Activated CD8-positive, alpha-beta memory T cell treated with anti-CD3 and anti-CD28 coated beads for 48 hours (primary cell): ENCODE measurements at regions not wholly inside any gene's neighbourhood (a gene's known extent, or its start where the extent isn't known, plus 50 kb on each side); places are given as distances from the start of the nearest gene placed in this dataset.

Source experiments
- DNase-seq, 3 experiments: peaks; one replicate each; pipeline ENCODE4 v3.0.0-alpha.2; 2020; ENCODE audit warnings: low read depth in 2 of 3, low spot score in 2 of 3

GRCh38 chr4:1512738-1513660 lies 106.8 kb upstream of the NKX1-1 start:
- peak; percentile 11 to 20 (median 17) for DNase-seq

- no peak for DNase-seq
These were observed 106.0 kb upstream of the NKX1-1 start for GRCh38 chr4:1512051-1512737.

DNA sequence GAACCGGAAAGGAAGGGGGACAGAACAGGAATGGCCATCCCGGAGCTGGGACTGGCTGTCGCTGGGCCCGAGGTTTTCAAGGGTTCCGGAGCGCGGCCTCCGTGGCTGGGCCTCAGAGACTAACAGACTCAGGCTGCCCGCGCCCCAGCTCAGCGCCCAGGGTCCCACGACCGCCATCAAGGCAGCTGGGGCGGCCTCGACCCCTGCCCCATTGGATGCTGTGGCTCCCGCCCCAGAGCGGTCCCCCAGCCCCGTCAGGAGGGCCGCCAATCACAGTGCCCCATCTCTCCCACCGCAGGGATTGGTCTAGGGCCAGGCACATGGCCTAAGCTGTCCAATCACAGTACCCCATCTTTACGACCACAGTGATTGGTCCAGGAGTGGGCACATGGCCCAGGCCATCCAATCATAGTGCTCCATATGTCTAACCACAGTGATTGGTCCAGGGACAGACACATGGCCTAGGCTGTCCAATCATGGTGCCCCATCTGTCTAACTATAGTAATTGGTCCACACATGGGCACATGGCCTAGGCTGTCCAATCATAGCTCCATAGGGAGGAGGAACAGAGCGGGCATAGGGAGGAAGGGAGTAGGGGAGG lies 105.3 kb upstream of the NKX1-1 start:
- DNase-seq, result no peak

- DNase-seq, result no peak
These were observed 104.7 kb upstream of the NKX1-1 start for GRCh38 chr4:1510931-1511330.

DNA sequence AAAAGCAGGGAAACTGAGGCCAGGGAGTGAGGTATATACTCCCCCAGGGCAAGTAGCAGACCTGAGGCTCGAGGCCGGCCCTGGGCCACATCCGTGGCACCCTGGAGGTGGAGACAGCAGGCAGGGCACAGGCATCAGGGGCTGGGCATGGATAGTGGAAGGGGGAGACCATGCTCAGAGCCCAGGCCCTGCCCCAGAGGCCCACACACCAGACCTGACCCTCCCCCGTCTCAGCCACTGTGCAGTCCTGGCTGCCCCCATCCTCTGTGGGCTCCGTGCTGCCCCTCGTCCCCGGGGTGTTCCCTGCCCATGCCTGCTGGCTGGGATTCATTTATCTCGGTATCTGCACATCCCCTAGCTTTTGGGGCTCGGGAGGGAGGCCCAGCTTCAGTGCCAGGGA lies 103.1 kb upstream of the NKX1-1 start:
- no peak for DNase-seq

GRCh38 chr4:1508161-1509160 lies 102.2 kb upstream of the NKX1-1 start:
- DNase-seq, result no peak

GRCh38 chr4:1506956-1507721 lies 100.9 kb upstream of the NKX1-1 start:
- no peak for DNase-seq

DNA sequence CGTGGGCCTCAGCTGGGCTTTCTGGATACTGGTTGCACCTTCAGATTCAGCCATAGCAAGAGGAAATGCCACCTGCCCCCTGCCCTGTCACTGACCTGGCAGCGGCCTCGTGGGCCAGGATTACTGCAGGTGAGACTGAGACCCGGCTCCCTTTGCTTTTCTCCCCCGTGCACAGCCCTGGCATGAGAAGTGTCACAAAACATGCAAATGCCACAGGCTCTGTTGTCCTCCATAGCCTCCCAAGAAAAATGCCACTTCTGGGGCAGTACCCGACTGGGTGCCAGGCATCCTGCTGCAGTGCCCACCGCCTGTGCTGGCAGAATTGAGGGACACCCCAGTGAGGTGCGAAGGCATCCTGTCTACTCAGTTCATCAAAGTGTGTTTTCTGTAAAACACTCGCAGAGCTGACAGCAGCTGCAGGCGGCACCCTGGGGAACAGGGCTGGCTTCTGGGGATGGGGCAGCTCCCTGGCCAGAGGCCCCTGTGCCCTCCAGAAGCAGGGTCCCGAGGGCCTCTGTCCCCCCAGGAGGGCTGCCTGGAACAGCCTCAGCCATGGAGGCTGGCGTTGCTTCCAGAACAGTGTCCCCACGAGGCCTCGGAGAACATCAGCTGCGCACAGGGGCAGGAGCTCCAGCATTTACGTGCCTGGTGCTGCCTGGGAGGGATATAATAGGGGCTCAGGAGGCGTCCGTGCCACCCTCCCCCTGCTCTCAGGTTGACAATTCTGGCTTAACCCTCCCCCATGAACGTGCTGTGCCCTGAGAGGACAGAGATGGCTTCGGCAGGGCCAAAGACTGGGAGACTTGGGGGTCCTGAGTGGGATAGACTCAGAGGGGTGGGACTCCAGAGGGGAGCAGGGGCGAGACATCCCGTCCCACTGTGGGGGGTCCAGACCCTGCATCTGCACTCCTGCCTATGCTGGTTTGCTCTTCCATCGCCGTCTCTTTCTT lies 99.5 kb upstream of the NKX1-1 start:
- no peak for DNase-seq

GRCh38 chr4:1504595-1505500 lies 98.6 kb upstream of the NKX1-1 start:
- no peak for DNase-seq

GRCh38 chr4:1503583-1504471 lies 97.6 kb upstream of the NKX1-1 start:
- no peak for DNase-seq

- DNase-seq, result no peak
These were observed 96.7 kb upstream of the NKX1-1 start for GRCh38 chr4:1502976-1503375.

- DNase-seq, result no peak
These were observed 96.3 kb upstream of the NKX1-1 start for GRCh38 chr4:1502501-1502886.

DNA sequence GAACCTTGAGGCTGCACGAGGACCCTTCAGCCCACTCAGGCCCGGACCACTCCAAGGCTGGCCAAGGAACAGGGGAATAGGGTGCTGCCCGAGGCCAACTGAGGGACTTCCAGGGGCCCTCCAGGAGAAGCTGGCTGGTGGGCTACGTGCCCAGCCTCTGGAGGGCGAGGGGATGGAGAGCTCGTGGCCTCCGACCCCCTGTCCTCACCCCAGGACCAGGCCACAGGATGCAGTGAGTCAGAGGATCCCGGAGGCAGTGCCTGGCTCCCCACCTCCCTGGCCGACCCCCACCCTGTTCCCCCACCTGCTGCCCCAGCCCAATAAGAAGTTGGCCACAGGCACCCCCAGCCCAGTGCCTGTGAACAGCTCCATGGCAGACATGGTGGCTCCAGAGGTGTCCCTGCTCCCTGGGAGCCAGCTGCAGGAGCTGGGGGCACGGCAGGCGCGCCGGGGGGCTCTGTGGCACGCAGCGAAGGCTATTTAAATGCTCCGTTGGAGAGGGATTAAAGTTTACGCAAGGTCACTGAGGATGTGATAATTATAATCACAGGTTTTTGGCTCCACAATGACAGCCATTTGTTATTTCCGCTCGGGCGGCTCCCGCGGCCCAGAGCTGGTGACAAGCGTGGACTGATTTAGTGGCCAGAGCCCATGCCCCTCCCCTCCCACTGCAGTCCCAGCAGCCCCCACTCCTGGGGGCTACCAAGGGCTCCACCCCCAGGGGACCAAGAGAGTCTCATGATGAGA lies 95.7 kb upstream of the NKX1-1 start:
- no peak for DNase-seq

DNA sequence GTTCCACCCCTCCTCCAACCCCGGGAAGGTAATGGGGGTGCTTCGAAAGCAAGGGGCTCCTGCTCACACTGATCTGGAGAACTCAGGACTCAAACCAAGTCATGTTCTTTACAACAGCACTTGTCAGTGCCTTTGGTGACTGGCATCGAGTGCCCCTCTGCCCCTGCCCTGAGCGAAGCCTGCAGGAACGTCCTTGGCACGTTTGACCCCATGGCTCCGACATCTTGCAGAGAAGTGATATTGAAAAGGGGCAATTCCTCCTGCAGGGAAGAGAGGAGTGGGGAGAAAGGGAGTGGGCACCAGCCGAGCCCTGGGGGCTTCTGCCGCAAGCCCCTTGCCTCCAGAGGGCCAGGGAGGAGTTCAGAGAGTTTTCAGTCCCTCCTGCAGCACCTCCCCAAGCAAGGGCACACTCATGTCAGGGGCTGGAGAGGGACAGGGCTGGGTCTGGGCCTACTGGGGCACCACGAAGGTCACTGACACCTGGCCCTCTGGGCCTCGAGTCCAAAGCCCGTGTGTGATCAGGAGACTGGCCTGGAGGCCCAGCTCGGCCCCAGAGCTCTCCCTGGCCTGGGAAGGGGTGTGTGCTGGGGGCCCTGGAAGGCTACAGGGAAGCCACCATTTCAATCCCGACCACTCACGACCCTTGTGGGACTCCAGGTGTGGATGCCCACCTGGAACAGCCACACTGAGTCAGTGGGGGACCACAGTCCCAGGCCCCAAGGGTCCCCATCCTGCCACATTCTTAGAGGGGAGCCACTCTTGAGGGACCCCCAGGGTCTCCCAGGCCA lies 94.9 kb upstream of the NKX1-1 start:
- no peak for DNase-seq

DNA sequence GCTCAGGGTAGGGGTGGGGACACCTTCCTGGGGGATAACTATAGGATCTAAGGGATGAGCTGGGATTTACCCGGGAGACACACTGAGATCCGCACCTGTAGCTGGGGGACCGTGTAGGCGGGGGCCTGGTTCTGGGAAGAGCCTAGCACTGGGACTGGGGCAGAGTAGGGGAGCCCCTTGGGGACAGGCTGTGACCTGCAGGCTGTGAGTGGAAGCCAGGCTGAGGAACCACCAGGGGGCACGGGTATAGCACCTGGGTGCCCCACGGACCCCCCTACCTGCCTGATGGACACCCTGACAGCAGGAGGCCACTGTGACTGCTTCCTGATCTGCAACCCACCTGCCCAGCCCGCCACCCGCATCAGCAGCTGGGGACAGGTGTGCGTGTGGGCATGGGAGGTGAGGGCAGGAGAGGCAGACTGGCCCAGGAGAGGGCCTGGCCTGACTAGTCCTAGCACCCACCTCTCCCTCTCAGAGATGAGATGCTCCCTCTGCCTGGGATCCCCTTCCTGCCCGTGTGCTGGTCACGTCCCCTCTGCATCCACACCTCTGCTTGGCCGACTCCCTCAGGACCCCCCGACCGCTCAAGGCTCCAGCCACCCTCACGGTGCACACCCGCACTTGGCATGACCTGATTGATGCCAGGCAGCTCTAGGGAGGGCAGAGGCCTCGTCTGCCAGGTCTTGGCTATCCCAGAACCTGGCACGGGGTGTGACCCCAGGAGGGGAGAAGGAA lies 94.2 kb upstream of the NKX1-1 start:
- DNase-seq, result no peak
